IPS DF 19.7 (cell line): ENCODE measurements at regions not wholly inside any gene's neighbourhood (a gene's known extent, or its start where the extent isn't known, plus 50 kb on each side); places are given as distances from the start of the nearest gene placed in this dataset.

Experiments used
- DNase-seq: peaks from one replicate; pipeline ENCODE4 v3.0.0-alpha.2; 2013; ENCODE audit warnings: low read depth, low spot score

DNA sequence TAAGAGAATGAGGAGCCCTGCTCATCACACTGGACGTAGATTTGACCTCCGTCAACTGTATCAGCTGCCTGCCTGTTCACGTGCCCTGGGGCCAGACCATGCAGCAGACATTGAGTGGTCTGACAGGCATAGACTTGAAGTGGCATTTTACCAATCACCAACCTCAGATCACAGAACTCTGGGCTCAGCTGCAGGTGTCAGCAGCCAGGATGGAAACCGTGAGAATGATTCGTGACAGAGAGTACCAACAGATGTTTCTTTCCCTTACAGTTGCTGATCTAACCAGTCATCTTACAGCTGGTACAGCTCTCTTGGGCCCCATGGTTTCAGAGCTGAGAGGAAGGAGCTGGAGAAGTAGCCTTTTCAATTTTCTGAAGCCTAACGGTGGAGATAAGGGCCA is 148.9 kb downstream of the EN1 start:
- no peak for DNase-seq

DNA sequence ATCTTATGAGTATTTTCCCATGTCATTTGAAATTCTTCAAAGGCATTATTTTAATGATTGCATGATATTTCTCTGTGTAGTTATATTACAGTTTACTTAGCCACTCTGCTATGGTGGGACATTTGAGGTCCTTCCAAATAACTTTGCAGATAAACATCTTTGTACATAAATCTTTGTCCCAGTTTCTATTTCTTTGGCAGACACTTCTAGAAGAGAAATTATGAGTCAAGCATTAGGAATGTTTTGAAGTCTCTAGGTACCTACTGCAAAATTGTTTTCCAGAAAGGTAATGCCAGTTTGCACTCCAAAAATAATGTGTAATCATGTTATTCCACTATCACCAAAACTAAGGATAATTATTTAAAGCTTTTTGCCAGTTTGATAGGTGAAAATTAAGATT is 149.7 kb downstream of the EN1 start:
- DNase-seq = no peak

DNA sequence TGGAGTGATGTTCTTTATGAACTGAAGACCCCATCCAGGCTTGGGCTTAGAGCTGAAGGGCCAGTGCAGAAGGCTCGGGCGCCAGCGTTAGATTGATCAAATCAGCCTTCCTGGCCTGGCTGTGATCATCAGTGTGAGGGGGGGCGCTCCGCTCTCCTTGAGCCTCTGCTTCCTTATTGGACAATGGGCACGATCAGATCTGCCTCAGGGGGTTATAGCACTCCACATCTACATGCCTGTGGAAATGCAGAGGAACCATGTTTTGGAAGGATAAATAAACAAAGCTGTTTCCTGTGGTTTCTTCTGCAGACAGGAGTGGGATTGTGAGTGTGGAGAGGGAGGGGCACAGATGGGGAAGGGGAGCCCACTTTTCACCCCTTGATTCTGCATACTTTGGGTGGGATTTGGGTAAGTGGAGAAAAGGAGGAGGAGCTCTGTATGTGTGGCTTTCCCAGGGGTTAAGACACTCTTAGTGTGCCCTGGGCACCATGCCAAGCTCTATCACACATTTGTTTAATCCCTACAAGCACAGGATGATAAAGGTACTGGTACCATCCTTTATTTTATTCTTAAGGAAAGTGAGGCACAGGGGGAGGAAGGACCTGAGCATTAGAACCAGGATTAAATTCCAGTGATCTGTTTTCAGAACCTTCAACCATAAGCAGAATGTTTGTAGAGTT is 150.5 kb downstream of the EN1 start:
- DNase-seq = no peak

DNA sequence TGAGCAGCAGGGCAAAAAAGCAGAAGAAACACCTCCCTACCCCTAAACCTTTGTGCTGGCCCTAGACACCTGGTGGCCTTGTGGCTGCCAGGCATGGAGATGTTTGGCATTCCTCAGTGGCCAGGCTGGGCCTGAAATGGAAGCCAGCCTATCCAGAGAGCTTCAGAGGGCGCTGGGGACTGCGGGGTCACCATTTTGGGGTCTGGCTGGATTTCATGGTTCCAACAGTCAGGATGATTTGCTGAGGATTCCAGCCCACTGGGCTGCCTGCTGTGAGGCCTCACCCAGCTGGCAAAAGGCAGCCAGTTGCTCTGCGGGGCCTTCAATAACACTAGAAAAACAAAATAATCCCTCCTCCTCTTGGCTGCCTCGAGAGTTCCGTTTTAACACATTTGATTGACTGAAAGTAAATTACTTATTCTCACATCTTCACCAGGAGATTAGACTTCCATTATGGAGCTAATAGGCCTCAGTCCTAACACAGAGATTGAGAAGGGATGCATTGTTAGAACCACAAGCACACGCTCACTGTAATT is 154.1 kb downstream of the EN1 start:
- no peak for DNase-seq

DNA sequence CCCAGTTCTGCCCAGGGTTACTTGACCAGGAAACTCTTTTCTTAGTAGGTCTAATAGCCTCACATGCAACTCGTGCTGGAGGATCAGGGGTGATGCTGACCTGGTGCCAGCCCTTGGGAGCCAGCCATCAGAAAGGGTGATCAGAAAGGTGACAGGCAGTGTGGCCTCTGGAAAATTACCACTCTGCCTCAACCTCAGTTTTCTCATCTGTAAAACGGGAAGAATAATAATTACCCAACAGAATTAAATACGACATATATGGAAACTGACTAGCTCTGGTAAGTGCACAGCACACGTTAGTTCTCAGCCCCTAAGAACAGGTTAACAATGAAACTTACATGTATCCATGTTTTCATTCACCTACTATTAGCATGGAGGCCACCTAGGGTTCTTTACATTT is 157.6 kb downstream of the EN1 start:
- DNase-seq = no peak

DNA sequence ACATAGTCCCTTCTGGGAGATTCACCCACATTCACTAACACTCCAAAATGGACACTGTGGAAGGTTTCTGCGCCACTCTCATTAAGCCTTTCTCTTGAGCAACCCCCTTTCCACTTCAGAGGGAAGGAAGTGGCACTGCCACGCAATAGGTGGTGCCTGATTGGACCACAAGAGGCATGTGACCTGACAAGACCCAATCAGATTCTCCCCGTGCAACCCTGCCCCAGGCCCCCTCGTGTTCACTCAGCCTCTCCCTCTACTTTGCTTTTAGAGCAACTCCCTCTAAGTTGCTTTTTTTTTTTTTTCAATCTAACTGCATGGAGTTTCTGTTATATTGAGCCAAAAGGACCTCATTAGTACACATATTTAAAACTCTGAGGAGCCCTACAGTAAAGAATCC is 158.0 kb downstream of the EN1 start:
- no peak for DNase-seq

DNA sequence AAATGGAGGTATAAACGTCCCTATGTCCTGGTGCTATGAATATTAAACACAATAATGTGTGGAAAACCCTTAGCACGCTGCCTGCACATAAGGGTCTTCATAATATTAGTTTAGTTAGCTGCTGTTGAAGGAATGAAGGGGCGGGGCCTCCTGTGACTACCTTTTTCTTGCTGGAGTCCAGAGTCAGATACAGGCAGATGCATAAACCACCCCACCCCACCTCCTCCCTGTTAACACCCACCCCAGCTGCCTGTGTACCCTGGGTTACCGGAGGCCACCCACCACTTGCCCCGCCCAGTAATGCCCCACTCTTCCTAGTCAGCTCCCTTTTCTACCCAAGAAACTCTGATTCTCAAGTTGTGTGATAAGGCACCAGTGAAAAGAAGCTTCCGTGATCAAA is 158.4 kb downstream of the EN1 start:
- no peak for DNase-seq

DNA sequence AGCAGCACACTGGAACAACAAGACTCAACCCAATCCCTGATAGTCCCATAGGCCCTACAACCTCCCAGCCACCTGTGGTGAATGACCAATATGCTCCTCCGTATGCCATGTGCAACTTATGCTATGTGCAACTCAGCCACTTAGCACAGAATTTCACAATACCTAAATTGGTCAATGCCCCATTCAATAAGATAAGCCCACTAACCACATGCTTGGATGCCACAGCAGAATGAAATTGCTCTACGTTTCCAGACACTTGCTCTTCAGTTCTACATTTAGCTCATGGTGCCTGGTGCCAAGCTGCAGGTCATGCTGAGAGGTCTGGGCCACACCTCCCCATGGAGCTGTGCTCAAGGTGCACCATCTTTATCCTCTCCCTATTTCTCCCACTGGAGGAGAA is 159.8 kb downstream of the EN1 start:
- DNase-seq = no peak

DNA sequence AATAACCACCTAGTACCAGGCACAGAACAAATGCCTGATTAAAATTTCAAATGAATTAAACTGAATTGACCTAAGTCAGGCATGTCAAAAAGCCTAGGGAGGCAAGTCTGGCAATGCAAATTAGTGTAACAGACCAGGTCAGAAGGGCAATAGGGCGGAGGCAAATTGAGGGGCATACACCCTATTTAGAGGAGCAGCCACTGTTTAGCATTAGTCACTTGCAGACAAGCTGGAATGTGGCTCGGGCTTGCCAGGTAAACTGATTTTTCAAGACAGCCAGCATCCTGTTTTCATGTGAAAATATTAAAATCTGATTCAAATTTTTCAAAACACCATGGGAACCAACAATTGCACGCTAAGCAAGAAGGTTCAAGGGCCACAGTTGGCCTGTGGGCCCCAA is 160.3 kb downstream of the EN1 start:
- DNase-seq = no peak

DNA sequence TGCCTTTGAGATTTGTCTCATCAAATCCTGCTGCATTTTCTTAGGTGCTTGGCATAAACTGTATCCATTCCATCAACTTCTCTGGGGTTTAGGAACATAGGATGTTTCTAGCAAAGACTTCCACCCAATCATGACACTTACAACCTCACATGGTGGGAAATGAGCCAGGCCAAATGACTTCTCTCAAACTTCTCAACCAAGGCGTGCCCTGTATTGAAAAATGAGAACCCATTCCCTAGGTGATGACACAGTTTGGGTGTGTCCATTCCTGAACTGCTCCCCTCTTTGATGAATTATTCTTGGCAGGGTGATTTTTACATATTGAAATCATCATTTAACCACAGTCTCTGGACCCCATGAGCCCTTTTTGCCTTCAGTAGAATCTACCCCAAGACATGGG is 161.1 kb downstream of the EN1 start:
- no peak for DNase-seq

DNA sequence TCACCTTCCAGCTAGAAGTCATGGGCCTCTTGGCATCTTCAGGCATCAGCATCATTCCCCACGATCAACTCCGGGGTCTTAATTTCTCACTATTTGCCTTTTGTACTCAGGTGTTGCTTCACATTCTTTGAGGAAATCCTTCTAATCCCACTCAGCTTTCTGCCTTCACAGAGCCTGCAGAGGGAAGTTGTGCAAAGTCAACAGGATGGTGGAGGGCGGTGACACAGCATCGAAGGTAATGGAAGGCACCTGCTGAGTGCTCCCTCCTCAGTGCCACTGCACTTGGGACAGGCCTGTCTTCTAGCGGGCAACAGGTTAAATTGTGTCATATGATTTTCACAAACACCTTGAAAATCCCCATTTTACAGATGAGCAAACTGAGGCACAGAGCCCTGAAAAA is 164.0 kb downstream of the EN1 start:
- no peak for DNase-seq

DNA sequence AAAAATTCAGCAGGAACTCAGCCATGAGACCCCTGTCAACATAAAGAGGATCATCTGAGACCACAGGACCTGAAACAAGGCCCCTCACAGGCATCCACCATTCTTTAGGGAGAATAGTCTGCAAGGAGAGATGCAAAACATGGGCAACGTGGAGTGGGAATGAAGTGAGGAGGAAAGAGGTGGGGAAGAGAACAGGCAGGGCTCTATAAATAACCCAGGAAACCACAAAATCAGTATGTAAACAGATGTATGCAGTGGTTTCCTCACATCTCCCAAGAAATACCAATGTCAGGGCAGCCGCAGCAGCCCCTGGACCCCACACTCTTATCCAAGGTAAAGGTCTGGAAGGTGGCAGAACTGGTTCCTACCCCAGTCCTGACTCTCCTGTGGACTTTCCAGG is 168.5 kb downstream of the EN1 start:
- no peak for DNase-seq

DNA sequence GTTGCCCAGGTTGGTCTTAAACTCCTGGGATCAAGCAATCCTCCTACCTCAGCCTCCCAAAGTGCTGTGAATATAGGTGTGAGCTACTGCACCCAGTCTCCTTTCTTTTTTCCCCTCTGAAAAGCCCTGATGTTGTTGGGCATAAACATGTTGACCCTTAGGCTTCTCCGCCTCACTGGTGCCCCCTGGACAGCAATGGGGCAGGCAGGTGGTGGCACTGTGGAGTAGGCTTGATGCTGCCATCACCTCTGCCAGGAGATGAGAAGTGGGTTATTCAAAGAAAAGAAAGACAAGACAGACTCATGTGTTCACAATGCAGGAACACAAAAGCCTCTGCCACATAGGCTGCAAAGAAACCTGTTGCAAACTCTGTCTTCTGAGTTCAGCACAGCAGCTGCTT is 169.9 kb downstream of the EN1 start:
- no peak for DNase-seq

DNA sequence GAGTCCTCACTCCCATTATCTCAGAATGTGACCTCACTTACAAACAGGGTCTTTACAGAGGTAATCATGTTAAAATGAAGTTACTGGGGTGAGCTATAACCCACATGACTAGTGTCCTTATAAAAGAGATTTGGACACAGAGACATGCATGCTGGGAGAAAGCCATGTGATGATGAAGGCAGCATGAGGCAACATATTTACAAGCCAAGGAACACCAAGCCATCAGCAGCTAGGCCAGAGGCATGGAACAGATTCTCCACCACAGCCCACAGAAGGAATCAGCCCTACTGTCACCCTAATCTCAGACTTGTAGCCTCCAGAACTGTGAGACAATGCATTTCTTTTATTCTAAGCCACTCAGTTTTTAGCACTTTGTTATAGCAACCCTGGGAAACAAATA is 171.9 kb downstream of the EN1 start:
- DNase-seq = no peak

DNA sequence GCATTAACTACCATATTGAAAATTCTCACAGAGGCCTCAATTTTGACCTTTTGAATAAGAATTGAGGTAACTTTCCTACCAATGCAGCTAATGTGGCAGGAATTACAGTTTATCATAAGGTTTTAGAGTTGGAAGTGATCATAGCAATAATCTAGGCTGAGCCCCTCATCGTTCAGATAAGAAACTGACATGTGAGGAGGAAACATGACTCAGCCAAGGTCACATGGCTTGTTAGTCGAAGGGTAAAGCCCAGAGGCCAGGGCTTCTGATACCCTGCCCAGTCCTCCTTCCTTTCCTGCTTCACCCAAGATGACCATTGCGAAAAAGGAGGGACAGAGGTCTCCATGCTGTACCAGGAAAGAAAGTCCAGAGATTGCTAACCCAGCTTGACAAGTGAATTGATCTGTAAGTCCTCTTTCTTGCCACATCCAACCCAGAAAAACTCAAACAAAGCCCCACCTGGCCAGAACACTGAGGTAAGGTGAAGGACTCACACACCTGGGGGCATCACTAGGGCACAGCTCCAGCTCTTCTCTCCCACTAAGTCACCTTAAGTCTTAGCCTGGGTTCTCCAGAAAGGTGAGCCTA is 174.8 kb downstream of the EN1 start:
- no peak for DNase-seq

DNA sequence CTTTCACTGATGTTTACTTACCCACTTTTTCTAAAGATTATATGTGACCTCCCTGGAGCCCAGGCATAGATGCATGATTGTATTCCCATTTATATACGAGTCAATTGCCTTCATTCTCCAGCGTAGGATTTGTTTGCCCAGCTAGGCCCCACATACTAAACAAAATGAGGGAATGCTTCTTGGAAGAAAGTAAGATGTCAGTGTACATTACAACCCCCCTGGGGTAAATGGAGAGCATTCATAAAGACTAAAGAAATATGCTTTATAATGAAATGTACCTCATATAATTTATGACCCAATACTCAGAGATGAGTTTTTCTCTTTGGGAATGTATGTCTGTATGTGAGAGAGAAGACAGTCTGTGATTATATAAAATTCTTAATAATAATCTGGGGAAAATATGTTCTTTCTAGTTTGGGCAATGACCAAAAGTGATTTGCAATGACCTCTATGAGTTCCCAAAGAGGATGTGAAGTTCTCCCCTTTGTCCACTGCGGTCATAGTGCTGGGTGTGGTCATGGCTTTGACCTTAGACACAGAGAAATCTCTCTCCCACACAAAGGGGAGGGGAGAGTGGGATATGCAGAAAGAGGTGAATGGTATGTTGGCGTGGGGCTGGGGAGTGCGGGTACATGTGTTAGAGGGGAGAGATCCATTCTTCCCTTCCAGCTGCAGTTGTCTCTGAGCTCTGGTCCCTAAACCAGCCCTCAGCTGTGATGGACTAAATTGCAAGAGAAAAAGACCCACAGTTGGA is 175.6 kb downstream of the EN1 start:
- DNase-seq = no peak

DNA sequence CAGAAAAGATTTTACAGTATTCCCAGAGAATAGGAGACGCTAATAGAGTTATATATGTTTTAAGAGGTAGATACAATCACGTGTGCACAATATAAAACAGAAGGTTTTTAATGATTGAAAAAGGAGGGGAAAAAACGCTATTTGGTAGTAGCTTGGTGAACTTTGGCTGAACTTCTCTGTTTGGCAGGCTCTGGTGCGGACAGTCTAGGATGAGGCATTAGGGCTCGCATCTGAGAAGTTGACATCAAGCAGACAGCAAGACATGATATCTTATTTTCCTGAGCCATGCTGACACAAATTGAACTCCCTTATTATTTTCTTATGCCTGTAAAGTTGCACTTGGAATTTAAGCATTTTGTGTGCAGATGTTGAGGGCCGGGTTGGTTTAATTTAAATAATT is 176.6 kb downstream of the EN1 start:
- DNase-seq = no peak

DNA sequence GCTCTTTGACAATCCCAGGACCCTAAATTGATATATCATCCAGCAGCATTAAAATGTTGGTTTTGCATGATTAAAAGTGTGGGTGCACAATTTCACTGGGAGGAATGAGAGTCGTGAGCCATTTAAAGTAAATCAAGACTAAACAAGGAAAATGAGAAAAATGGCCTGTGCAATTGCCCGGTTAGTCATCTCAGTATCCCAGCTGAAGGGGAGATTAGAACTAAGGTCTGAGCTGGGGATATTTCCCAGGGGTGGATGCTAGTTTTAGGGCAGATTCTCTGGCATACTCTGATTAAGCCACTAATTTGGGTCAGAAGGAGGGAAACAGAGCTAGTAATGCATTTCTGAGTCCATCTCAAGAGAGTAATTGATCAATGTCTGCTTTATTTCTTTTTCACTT is 177.2 kb downstream of the EN1 start:
- DNase-seq = no peak

DNA sequence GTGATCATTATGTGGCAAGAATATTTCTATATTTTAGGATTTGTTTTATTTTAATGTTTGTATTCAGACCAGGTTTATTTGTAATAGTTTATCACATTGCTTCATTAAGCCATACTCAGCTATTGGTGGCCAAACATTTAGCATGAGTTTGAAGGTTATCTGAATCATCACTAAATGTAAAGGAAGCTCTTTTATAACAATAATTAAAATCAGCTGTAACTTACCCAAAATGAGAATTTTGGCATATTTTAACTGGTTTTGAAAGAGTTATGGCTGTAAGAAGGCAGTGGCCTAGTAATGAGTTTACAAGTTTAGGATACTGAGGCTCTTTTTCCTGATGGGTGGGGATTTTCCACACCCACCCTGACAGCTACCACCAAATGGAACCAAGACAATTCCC is 177.8 kb downstream of the EN1 start:
- DNase-seq = no peak

DNA sequence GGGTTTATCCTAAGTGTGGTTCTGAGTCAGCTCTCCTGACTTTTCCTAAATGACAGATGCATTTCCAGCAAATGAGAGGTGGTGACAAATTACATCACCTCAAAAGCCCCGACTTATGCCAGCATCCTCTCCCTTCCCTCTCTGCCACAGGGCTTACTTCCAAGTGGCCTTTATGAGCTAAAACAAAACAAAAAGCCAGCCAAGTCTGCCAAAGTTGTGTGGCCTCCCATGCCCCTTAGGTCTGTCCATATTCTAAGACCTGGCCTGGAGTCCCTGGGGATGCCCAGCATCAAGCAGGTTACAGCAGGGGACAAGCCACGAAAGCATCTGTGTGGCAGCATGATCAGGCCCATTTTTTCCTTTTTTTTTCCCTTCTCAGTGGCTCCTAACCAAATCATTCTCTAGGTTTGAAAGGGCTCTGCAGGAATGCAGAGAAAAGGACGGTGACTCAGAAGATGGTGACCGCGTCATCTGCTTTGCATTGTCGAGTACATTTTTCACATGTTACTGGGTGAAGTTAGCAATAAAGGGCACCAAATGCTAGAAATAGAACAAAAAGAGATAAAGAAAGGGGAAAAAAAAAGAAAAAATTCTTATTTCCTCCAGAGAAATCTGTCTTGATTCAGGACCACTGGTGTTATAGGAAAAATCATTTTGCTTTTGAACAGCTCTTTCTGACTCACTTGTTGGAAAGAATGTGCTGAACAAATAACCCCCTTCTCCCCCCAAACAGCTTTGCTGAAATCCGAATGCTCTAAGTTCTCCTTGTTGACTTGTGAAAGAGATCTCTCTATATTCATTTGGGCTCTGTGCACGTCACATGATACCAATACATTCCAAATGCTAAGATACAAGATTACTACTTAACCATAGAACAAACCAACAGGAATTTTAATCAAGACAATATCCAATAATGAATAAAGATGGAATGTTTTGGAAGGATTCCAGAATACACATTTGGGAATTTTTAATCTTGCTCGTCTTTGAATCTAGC is 178.7 kb downstream of the EN1 start:
- no peak for DNase-seq

DNA sequence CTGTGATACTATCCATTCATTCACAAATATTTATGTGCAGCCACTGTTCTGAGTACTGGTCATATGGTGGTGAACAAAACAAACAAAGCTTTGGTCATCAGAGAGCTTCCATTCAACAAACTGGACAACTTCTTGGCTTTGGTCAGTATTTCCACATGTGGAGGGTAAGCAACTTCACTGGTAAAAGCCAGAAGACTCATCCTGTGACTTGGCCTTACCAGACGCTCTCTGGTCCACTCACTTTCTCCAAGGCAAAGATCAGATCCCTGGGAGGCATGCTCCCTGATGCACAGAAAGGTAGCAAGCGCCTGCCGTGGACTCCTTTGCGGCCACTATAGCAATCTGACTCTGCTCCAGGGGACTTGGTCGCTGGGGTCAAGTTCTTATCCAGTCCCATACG is 179.5 kb downstream of the EN1 start:
- DNase-seq = no peak

DNA sequence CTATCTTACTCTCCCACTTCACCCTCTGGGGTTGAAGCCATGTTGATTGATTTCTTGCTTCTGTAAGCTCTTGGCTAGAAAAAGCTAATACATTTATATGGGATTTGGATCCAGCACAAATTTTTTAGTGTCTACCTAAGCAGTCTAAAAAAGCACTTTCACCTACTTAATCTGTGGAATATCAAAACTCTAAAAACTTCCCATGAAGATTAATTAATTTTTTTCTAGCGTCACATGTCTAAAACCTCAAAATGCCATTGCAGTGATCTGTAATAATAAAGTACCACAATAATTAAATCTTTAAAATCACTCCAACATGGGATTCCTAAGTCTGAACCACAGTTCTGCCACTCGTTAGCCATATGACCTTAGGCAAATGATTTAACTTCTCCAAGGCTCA is 180.1 kb downstream of the EN1 start:
- no peak for DNase-seq
